ENCODE measurements at regions not wholly inside any gene's neighbourhood (a gene's known extent, or its start where the extent isn't known, plus 50 kb on each side); places are given as distances from the start of the nearest gene placed in this dataset.

DNA sequence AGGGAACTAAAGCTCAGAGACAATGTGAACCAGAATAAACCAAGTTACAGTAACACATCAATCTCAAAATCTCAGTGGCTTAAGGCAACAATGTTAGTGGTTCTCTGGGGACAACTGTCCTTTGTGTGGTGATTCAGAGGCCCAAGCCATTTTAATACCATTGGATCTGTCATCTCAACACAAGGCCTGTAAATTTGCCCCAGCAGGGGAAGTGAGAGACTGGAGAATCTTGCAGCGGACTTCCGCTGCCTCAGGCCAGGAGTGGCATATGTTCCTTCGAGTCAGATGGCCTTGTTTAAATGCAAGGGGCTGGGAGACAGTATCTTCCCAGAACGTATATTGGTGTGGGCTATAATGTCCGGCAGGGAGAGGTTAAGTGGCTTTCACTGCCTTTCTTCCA is 126.0 kb downstream of the CD83 start:
- ChIA-PET CTCF (no interaction called here), POLR2A (no interaction called here)
- Histone ChIP-seq H3K36me3 (ENCODE audit: control insufficient read depth, insufficient read depth, low read length) (no peaks in the 10 kb centered on the region), H3K4me3 (ENCODE audit: low read depth in 2 of 2, low read length in 2 of 2) (no peak overlapping the region), H3K27me3 (ENCODE audit: control insufficient read depth, insufficient read depth, low read length) (peaks cover 7% of the 10 kb centered on the region), H3K9me3 (ENCODE audit: control insufficient read depth, insufficient read depth, low read depth, low read length) (peaks cover 3% of the 10 kb centered on the region; the same call in 1 of the 2 replicates), H3K27ac (ENCODE audit: low read length) (no peak overlapping the region), H3K4me1 (ENCODE audit: control insufficient read depth, insufficient read depth, low read length) (no peaks in the 10 kb centered on the region)
- DNase-seq (ENCODE audit: low read depth, low spot score) (no peak), ATAC-seq (no peak)
- TF ChIP-seq POLR2AphosphoS5 (IDR thresholded peaks at IDR 0.05; ENCODE audit: low read depth, low read length) (no peak), SIN3A (IDR thresholded peaks at IDR 0.05; ENCODE audit: borderline replicate concordance, insufficient read depth, low read depth, low read length) (no peak), TCF7L2 (IDR thresholded peaks at IDR 0.05; ENCODE audit: low read depth, low read length) (no peak)
- TF ChIP-seq, protein P1, sequence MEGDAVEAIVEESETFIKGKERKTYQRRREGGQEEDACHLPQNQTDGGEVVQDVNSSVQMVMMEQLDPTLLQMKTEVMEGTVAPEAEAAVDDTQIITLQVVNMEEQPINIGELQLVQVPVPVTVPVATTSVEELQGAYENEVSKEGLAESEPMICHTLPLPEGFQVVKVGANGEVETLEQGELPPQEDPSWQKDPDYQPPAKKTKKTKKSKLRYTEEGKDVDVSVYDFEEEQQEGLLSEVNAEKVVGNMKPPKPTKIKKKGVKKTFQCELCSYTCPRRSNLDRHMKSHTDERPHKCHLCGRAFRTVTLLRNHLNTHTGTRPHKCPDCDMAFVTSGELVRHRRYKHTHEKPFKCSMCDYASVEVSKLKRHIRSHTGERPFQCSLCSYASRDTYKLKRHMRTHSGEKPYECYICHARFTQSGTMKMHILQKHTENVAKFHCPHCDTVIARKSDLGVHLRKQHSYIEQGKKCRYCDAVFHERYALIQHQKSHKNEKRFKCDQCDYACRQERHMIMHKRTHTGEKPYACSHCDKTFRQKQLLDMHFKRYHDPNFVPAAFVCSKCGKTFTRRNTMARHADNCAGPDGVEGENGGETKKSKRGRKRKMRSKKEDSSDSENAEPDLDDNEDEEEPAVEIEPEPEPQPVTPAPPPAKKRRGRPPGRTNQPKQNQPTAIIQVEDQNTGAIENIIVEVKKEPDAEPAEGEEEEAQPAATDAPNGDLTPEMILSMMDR (IDR thresholded peaks at IDR 0.05): no peak
- TF ChIP-seq, protein P2, sequence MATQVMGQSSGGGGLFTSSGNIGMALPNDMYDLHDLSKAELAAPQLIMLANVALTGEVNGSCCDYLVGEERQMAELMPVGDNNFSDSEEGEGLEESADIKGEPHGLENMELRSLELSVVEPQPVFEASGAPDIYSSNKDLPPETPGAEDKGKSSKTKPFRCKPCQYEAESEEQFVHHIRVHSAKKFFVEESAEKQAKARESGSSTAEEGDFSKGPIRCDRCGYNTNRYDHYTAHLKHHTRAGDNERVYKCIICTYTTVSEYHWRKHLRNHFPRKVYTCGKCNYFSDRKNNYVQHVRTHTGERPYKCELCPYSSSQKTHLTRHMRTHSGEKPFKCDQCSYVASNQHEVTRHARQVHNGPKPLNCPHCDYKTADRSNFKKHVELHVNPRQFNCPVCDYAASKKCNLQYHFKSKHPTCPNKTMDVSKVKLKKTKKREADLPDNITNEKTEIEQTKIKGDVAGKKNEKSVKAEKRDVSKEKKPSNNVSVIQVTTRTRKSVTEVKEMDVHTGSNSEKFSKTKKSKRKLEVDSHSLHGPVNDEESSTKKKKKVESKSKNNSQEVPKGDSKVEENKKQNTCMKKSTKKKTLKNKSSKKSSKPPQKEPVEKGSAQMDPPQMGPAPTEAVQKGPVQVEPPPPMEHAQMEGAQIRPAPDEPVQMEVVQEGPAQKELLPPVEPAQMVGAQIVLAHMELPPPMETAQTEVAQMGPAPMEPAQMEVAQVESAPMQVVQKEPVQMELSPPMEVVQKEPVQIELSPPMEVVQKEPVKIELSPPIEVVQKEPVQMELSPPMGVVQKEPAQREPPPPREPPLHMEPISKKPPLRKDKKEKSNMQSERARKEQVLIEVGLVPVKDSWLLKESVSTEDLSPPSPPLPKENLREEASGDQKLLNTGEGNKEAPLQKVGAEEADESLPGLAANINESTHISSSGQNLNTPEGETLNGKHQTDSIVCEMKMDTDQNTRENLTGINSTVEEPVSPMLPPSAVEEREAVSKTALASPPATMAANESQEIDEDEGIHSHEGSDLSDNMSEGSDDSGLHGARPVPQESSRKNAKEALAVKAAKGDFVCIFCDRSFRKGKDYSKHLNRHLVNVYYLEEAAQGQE (IDR thresholded peaks at IDR 0.05; ENCODE audit: insufficient read depth in 1 of 2, low read depth in 2 of 2, low read length in 1 of 2): no peak
- intact Hi-C loops (cut with micrococcal nuclease; ENCODE audit: unreplicated experiment) (no loop called here), in situ Hi-C loops (cut with HindIII; ENCODE audit: low pct_unique_long_range_greater_than_20kb, low sequenced_read_pairs) (no loop called here)
- BruUV-seq (replicated peaks): no TSS peak

DNA sequence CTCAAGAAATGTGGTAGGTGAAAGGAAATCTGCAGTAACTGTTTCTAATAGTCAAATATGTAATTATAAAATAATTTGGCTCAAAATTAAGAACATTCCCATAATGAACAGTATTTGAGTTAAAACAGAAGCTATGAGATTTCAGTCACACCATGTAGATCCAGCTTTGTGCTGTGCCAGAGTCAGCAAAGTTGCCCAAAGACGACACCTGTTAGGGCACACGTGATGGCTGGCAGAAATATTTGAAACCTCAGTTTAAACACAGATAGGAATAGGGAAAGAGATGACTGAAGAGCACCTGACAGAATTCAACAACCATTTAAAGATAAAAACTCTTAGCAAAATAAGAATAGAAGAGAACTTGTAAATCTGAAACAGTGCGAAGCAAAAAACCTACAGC is 129.3 kb downstream of the CD83 start:
- DNase-seq (ENCODE audit: low read depth, low spot score): no peak
- no peak for TF ChIP-seq SIN3A (IDR thresholded peaks at IDR 0.05; ENCODE audit: borderline replicate concordance, insufficient read depth, low read depth, low read length)
- no peak for ATAC-seq
- CTCF ChIA-PET: no interaction called here
- in situ Hi-C loops (cut with HindIII; ENCODE audit: low pct_unique_long_range_greater_than_20kb, low sequenced_read_pairs): no loop called here
- intact Hi-C loops (cut with micrococcal nuclease; ENCODE audit: unreplicated experiment): no loop called here
- H3K4me1 ChIP-seq (ENCODE audit: control insufficient read depth, insufficient read depth, low read length): no peaks in the 10 kb centered on the region
- no peak overlapping the region for H3K27ac ChIP-seq (ENCODE audit: low read length)
- H3K27me3 ChIP-seq (ENCODE audit: control insufficient read depth, insufficient read depth, low read length): peaks cover 7% of the 10 kb centered on the region
- no peak overlapping the region for H3K4me3 ChIP-seq (ENCODE audit: low read depth in 2 of 2, low read length in 2 of 2)
- no peaks in the 10 kb centered on the region for H3K9me3 ChIP-seq (ENCODE audit: control insufficient read depth, insufficient read depth, low read depth, low read length)
- POLR2A ChIA-PET: no interaction called here
- no TSS peak for BruUV-seq (replicated peaks)
- no peaks in the 10 kb centered on the region for H3K36me3 ChIP-seq (ENCODE audit: control insufficient read depth, insufficient read depth, low read length)

DNA sequence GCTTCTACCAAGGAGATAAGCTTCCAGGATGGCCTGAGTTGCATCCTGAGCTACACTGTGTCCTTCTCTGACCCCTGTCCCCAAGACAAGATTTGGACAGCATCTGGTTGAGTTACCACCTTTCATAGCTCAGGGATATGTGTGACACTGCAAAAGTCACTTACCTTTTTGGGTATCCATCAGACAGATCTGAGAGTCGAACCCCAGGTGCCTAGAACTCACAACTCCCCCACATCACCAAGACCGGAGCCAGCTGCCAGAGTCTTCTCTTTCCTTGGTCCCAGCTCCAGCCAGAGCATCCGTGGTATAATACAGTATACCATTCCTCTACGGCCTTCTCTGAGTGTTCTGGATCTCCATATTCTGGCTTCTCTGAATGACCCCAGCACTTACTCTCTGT is 133.0 kb downstream of the CD83 start:
- H3K36me3 ChIP-seq (ENCODE audit: control insufficient read depth, insufficient read depth, low read length): no peaks in the 10 kb centered on the region
- intact Hi-C loops (cut with micrococcal nuclease; ENCODE audit: unreplicated experiment): no loop called here
- H3K27me3 ChIP-seq (ENCODE audit: control insufficient read depth, insufficient read depth, low read length): peaks cover 7% of the 10 kb centered on the region
- BruUV-seq (replicated peaks): no TSS peak
- TF ChIP-seq TCF7L2 (IDR thresholded peaks at IDR 0.05; ENCODE audit: low read depth, low read length): no peak
- TF ChIP-seq, protein P1 (IDR thresholded peaks at IDR 0.05): no peak
- TF ChIP-seq, protein P2 (IDR thresholded peaks at IDR 0.05; ENCODE audit: insufficient read depth in 1 of 2, low read depth in 2 of 2, low read length in 1 of 2): no peak
- TF ChIP-seq POLR2AphosphoS5 (IDR thresholded peaks at IDR 0.05; ENCODE audit: low read depth, low read length): no peak
- no peak for TF ChIP-seq SIN3A (IDR thresholded peaks at IDR 0.05; ENCODE audit: borderline replicate concordance, insufficient read depth, low read depth, low read length)
- H3K4me3 ChIP-seq (ENCODE audit: low read depth in 2 of 2, low read length in 2 of 2): no peak overlapping the region
- ATAC-seq (no peak), DNase-seq (ENCODE audit: low read depth, low spot score) (no peak)
- H3K4me1 ChIP-seq (ENCODE audit: control insufficient read depth, insufficient read depth, low read length): no peaks in the 10 kb centered on the region
- H3K27ac ChIP-seq (ENCODE audit: low read length): no peak overlapping the region
- CTCF ChIA-PET: no interaction called here
- no peaks in the 10 kb centered on the region for H3K9me3 ChIP-seq (ENCODE audit: control insufficient read depth, insufficient read depth, low read depth, low read length)
- in situ Hi-C loops (cut with HindIII; ENCODE audit: low pct_unique_long_range_greater_than_20kb, low sequenced_read_pairs): no loop called here
- POLR2A ChIA-PET: no interaction called here
